Epithelial cell of proximal tubule (primary cell): ENCODE measurements at regions not wholly inside any gene's neighbourhood (a gene's known extent, or its start where the extent isn't known, plus 50 kb on each side); places are given as distances from the start of the nearest gene placed in this dataset.

Source experiments
- DNase-seq: peaks from one replicate; pipeline ENCODE4 v3.0.0-alpha.2; 2011; ENCODE audit warnings: low read depth
- H3K4me3 ChIP-seq: 2 replicates; pipeline ENCODE4 v1.5.1; 2011; ENCODE audit warnings: low read depth, mild to moderate bottlenecking, low read length
- CTCF ChIP-seq: conservative IDR thresholded peaks from 2 replicates; pipeline ENCODE4 v1.5.1; 2012; ENCODE audit warnings: low read depth, mild to moderate bottlenecking, low read length

GRCh38 chrX:45711231-45711630 is 510.6 kb upstream of the DIPK2B start:
- H3K4me3 ChIP-seq: no peak overlapping the region
- DNase-seq: no peak
- no peak for TF ChIP-seq CTCF

GRCh38 chrX:45710081-45710801 is 509.6 kb upstream of the DIPK2B start:
- DNase-seq: peak; percentile 81
- no peak for TF ChIP-seq CTCF

GRCh38 chrX:45709381-45709780 is 508.7 kb upstream of the DIPK2B start:
- DNase-seq: no peak

More at GRCh38 chrX:45710081-45710801, 509.6 kb upstream of the DIPK2B start:
- no peak overlapping the region for H3K4me3 ChIP-seq

GRCh38 chrX:45699158-45699557 is 498.5 kb upstream of the DIPK2B start:
- no peak for DNase-seq
- TF ChIP-seq CTCF: no peak
- H3K4me3 ChIP-seq: no peak overlapping the region

More at GRCh38 chrX:45709381-45709780, 508.7 kb upstream of the DIPK2B start:
- no peak for TF ChIP-seq CTCF
- no peak overlapping the region for H3K4me3 ChIP-seq

GRCh38 chrX:45697591-45697990 is 496.9 kb upstream of the DIPK2B start:
- DNase-seq: no peak
- no peak overlapping the region for H3K4me3 ChIP-seq

GRCh38 chrX:45696736-45697135 is 496.1 kb upstream of the DIPK2B start:
- no peak for TF ChIP-seq CTCF
- H3K4me3 ChIP-seq: no peak overlapping the region
- DNase-seq: no peak

More at GRCh38 chrX:45697591-45697990, 496.9 kb upstream of the DIPK2B start:
- TF ChIP-seq CTCF: no peak

GRCh38 chrX:45689971-45690370 is 489.3 kb upstream of the DIPK2B start:
- H3K4me3 ChIP-seq: no peak overlapping the region
- DNase-seq: no peak
- TF ChIP-seq CTCF: no peak
